Posterior cingulate gyrus (tissue), 11 donors: ENCODE measurements at regions not wholly inside any gene's neighbourhood (a gene's known extent, or its start where the extent isn't known, plus 50 kb on each side); places are given as distances from the start of the nearest gene placed in this dataset.

Experiments used
- DNase-seq, 10 donors: peaks; one replicate each; pipeline versions ENCODE4 v3.0.0 to v3.0.0-alpha.2; 2020 to 2021; ENCODE audit warnings: mixed read lengths in 3 of 10
- intact Hi-C: fragments of 100-400 bp; cut with DNase I; formaldehyde crosslinking; loops from one replicate; pipeline ENCODE4 v1.15.1; 2023

GRCh38 chr14:21987937-21988336 is 314.3 kb upstream of the OR4E1 start:
- DNase-seq: no peak
- intact Hi-C loops: no loop called here

GRCh38 chr14:21985081-21985480 is 311.5 kb upstream of the OR4E1 start:
- intact Hi-C loops: no loop called here
- DNase-seq: no peak

DNA sequence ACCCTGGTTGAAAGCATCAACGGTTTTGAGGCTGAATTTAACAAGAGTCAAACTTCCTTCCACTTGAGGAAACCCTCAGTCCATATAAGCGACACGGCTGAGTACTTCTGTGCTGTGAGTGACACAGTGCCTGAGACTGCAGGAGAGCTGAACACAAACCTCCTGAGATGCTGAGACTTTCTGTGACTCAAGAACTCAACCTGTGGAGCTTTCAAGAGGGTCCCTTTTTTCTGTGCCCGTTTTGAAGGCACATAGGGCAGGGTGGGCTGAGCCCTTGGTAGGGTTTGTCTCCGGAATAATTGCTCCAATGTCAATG is 305.3 kb upstream of the OR4E1 start:
- intact Hi-C loops: no loop called here
- no peak for DNase-seq

GRCh38 chr14:21978184-21978998 is 304.8 kb upstream of the OR4E1 start:
- intact Hi-C loops: no loop called here

GRCh38 chr14:21974741-21975140 is 301.1 kb upstream of the OR4E1 start:
- DNase-seq: no peak
- intact Hi-C loops: no loop called here

More at GRCh38 chr14:21978184-21978998, 304.8 kb upstream of the OR4E1 start:
- DNase-seq: peak in 4 of 10 donors; percentile 11 to 68 (median 46)

- intact Hi-C loops: no loop called here
- DNase-seq: no peak
Measured at GRCh38 chr14:21965042-21965441, 291.4 kb upstream of the OR4E1 start.

- intact Hi-C loops: no loop called here
- no peak for DNase-seq
Measured at GRCh38 chr14:21964180-21964579, 290.6 kb upstream of the OR4E1 start.

DNA sequence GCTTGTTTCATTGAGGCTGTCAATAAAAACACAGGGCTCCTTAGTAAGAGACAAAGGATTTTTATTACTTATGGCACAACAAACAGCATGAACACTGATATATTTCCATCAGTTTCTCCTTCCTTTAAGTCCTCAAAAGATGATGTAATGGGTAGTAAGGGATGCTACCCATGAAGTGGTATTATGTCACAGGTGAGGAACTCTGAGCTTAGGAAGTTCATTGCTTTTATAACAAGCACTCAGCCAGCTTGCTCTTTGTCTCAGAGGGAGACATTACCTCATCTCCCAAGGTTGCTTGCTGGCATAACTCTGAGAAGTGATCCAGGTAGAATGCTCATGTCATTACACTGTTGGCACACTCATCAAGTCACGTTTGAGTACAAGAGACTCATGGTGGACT is 287.0 kb upstream of the OR4E1 start:
- DNase-seq: no peak
- intact Hi-C loops: no loop called here

DNA sequence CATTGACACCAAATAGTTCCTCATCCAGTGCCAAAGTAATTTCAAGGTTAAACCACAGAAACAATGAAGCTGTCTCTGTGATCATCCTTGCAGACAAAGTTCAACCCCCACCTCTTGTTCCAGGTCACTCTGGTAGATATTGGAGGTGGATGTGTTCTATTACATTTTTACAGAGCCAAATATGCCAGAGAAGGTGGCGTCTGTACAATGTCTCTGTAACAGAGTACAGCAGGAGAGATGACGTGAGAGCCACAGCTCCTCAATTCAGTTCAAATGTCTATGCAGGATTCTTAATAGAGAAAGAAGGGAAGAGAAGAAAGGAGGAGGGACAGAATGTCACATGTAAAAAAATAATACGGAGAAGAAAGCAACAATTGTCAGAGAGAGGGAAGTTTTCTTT is 268.3 kb upstream of the OR4E1 start:
- intact Hi-C loops: no loop called here
- DNase-seq: no peak

DNA sequence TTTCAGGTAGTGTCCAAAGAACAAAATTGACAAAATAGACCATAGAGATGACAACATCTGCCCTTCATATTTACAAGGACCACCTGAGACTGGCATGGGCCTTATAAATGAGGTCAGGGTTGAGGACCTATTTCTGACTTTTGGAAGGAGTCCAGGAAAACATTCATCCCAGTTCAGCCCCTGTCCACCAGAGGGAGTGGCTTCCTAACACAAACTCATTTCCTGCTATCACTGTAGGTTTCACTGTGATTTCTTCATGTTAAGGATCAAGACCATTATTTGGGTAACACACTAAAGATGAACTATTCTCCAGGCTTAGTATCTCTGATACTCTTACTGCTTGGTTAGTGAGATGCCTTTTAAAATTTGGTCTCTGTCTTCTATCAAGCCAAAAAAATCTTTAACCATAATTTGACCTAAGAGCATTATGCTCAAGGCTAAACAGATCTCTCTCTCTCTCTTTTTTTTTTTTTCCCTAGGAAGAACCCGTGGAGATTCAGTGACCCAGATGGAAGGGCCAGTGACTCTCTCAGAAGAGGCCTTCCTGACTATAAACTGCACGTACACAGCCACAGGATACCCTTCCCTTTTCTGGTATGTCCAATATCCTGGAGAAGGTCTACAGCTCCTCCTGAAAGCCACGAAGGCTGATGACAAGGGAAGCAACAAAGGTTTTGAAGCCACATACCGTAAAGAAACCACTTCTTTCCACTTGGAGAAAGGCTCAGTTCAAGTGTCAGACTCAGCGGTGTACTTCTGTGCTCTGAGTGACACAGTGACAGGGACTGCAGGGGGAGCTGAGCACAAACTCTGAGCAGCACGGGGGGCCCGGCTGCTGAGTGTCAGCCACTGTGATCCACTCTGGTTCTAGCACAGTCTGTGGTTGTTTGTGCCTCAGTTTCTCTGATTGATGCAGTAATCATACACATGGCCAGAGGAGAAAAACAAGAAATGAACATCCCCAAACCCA is 267.6 kb upstream of the OR4E1 start:
- intact Hi-C loops: no loop called here
- DNase-seq: no peak

GRCh38 chr14:21939836-21940235 is 266.2 kb upstream of the OR4E1 start:
- DNase-seq: no peak
- intact Hi-C loops: no loop called here

DNA sequence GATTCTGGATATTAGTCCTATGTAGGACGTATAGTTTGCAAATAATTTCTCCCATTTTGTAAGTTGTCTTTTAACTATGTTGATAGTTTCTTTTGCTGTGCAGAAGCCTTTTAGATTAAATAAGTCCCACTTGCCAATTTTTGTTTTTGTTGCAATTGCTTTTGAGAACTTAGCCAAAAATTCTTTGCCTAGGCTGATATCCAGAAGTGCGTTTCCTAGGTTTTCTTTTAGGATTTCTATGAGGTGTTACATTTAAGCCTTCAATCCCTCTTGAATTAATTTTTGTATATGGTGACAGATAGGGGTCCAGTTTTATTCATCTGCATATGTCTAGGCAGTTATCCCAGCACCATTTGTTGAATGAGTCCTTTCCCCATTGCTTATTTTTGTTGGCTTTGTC is 264.4 kb upstream of the OR4E1 start:
- DNase-seq: no peak
- intact Hi-C loops: no loop called here

GRCh38 chr14:21933681-21934080 is 260.1 kb upstream of the OR4E1 start:
- intact Hi-C loops: no loop called here

DNA sequence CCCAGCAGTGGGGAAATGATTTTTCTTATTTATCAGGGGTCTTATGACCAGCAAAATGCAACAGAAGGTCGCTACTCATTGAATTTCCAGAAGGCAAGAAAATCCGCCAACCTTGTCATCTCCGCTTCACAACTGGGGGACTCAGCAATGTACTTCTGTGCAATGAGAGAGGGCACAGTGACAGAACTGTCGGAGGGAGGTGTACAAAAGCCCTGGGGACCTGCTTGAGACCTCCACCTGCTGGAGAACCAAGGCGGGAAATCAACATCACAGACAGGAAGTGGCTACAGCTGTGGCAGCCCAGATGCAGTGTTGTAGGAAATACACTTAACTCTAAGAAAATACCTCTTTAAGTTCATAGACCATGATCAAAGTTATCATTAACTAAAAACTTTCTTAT is 250.9 kb upstream of the OR4E1 start:
- no peak for DNase-seq

More at GRCh38 chr14:21933681-21934080, 260.1 kb upstream of the OR4E1 start:
- no peak for DNase-seq

DNA sequence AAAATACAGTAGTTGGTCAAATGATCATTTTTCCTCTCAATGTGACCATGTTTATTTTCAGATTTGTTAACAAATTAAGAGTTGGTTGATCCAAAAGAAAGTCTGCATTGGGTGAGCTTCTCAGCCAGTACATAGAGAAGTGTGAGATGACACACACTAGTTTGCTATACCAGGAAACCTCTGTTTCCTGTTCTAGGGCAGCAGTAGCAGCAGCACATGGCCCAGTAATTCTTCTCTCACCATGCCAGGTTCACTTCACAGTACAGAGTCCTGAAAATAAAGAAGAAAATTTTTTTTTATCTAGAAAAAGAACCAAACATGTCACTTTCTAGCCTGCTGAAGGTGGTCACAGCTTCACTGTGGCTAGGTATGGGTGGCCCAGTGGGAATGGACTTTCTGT is 250.2 kb upstream of the OR4E1 start:
- intact Hi-C loops: no loop called here
- DNase-seq: no peak

More for the DNA sequence above, 250.9 kb upstream of the OR4E1 start:
- intact Hi-C loops: no loop called here

DNA sequence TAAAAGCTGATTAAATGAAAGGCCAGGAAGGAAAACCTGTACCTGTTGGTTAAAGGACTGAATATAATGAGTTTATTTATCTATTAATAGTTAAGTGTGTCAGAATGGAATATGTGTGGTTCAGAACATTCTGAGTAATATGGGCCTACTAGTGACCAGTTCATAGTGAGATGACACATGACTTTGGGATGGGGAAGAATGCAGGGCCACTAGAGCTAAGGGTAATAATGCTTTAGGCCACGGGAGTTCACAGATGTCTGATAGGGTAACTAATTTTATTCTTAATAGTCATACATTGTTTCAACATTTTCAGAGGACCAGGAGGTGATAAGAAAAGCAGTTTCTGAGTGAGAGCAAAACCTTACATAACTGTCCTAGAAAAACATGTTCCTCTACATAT is 247.8 kb upstream of the OR4E1 start:
- DNase-seq: no peak
- intact Hi-C loops: no loop called here

DNA sequence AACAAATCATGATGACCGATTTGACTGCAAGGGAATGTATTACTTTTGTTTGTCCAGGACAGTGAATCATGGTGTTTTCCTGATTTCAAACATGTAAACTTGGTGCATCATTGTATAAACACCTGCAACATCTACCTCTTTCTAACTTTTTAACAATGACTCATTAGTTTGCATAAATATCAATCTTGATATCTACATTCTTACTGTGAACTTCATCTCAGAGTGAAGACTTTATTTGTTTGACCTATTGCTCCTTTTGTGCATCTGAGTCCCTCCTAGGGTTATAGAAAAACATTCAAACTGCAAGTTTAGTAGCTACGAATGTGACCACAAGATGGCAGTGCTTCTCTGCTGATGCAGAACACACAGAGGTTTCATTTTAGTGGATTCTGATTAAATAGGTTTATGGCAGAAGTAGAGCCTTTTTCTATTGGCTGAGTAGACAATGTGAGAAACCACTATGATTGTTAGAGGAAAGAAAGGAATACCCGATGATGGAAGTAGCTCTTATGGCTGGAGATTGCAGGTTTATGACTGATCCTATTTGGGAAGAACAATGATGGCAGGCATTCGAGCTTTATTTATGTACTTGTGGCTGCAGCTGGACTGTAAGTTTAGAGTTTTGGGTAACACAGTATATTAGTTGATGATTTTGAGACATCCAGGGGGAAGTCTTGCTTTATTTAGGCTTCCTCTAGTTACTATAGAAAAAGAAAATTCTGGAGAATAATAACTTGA is 244.2 kb upstream of the OR4E1 start:
- intact Hi-C loops: loop anchor here (10.0 kb wide), 1 partner anchor 177 kb away; no protein-coding TSS in a partner anchor
- DNase-seq: peak in 4 of 10 donors; percentile 33 to 62 (median 44)

- intact Hi-C loops: loop anchor here (10.0 kb wide), 1 partner anchor 179 kb away; no protein-coding TSS in a partner anchor
- DNase-seq: no peak
Measured at GRCh38 chr14:21915826-21916225, 242.2 kb upstream of the OR4E1 start.

- DNase-seq: peak in 5 of 10 donors; percentile 34 to 61 (median 48)
Measured at GRCh38 chr14:21913759-21914158, 240.1 kb upstream of the OR4E1 start.

DNA sequence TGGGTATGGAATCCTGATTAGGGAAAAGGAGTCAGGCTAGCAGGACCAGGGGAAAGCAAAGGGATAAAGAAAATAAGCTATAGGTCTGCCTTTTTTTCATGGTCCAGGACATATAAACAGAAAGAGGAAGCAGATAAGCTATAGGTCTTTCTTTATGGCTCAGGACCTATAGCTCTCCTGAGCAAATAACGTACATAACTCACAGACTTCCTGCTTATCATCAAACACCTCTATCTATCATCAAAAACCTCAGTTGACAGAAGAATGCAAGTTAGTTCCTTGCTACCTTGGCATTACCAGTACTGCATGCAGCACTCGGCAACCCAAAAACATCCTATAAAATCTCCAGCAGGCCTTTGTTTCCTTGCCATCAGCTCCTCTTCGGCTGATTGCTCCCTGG is 238.7 kb upstream of the OR4E1 start:
- DNase-seq: no peak
- intact Hi-C loops: loop anchor here (10.0 kb wide), 1 partner anchor 182 kb away; no protein-coding TSS in a partner anchor

More at GRCh38 chr14:21913759-21914158, 240.1 kb upstream of the OR4E1 start:
- intact Hi-C loops: loop anchor here (10.0 kb wide), 1 partner anchor 181 kb away; no protein-coding TSS in a partner anchor
